Astrocyte of the hippocampus (primary cell): ENCODE measurements at regions not wholly inside any gene's neighbourhood (a gene's known extent, or its start where the extent isn't known, plus 50 kb on each side); places are given as distances from the start of the nearest gene placed in this dataset.
"Not testable (repeated sequence)": the region's sequence is repeated elsewhere in the genome, so short reads cannot be mapped to it uniquely, and the experiment has no call there.

Experiments
- DNase-seq: peaks from one replicate; pipeline ENCODE4 v3.0.0; 2011; ENCODE audit warnings: low read depth, low spot score

- DNase-seq: no peak
These were observed 989.4 kb downstream of the CCSER2 start for GRCh38 chr10:85317827-85318226.

- peak; percentile 3 for DNase-seq
These were observed 990.7 kb downstream of the CCSER2 start for GRCh38 chr10:85318809-85319807.

GRCh38 chr10:85319826-85320225 is 991.4 kb downstream of the CCSER2 start:
- no peak for DNase-seq

- DNase-seq: no peak
These were observed 1005.2 kb downstream of the CCSER2 start for GRCh38 chr10:85333594-85333993.

- DNase-seq: no peak
These were observed 1004.2 kb downstream of the GRID1 start for GRCh38 chr10:85362401-85362800.

GRCh38 chr10:85377029-85377806 is 989.4 kb downstream of the GRID1 start:
- DNase-seq: no peak

GRCh38 chr10:85379338-85379737 is 987.3 kb downstream of the GRID1 start:
- DNase-seq: no peak

GRCh38 chr10:85400981-85401695 is 965.5 kb downstream of the GRID1 start:
- no peak for DNase-seq

GRCh38 chr10:85402541-85402940 is 964.1 kb downstream of the GRID1 start:
- DNase-seq: no peak

- no peak for DNase-seq
These were observed 959.5 kb downstream of the GRID1 start for GRCh38 chr10:85407088-85407487.

- no peak for DNase-seq
These were observed 958.2 kb downstream of the GRID1 start for GRCh38 chr10:85408388-85408787.

- DNase-seq: not testable (repeated sequence)
These were observed 956.0 kb downstream of the GRID1 start for GRCh38 chr10:85410586-85410985.

GRCh38 chr10:85413570-85413969 is 953.0 kb downstream of the GRID1 start:
- no peak for DNase-seq

- no peak for DNase-seq
These were observed 945.9 kb downstream of the GRID1 start for GRCh38 chr10:85420501-85421191.

GRCh38 chr10:85421421-85421820 is 945.2 kb downstream of the GRID1 start:
- no peak for DNase-seq

GRCh38 chr10:85429126-85429525 is 937.5 kb downstream of the GRID1 start:
- no peak for DNase-seq

GRCh38 chr10:85430991-85431390 is 935.6 kb downstream of the GRID1 start:
- peak; percentile 1 for DNase-seq

GRCh38 chr10:85433248-85433647 is 933.3 kb downstream of the GRID1 start:
- no peak for DNase-seq

- no peak for DNase-seq
These were observed 921.7 kb downstream of the GRID1 start for GRCh38 chr10:85444868-85445267.

- no peak for DNase-seq
These were observed 920.9 kb downstream of the GRID1 start for GRCh38 chr10:85445702-85446101.

GRCh38 chr10:85446827-85447226 is 919.8 kb downstream of the GRID1 start:
- no peak for DNase-seq
